HG03060 (cell line): ENCODE measurements at regions not wholly inside any gene's neighbourhood (a gene's known extent, or its start where the extent isn't known, plus 50 kb on each side); places are given as distances from the start of the nearest gene placed in this dataset.

Experiments used
- ATAC-seq: cut with Tn5 transposase; IDR thresholded peaks from one replicate; pipeline ENCODE4 v1.9.1; 2021; ENCODE audit warnings: low read depth, moderate number of reproducible peaks; ENCODE audit not compliant: unreplicated experiment

GRCh38 chr4:30924495-30924894 lies 204.3 kb downstream of the PCDH7 start:
- no peak for ATAC-seq

DNA sequence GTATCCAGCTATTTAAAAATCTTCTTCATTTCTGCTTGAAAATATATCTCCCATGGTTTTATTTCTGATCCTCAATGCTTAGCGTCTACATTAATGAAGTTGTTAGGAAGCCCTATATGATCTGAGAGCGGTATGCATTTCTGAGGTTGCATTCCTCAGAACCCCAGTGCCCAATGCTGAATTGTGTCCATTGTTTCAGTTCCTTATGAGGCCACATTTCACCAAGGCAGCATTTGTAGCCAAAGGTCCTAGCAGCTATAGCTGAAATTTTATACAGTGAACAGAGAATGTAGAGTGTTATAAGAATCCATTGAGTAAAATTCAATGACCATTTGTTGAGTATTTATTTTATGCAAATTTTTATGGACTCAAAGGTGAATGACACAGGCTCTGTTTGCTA lies 209.5 kb downstream of the PCDH7 start:
- no peak for ATAC-seq

DNA sequence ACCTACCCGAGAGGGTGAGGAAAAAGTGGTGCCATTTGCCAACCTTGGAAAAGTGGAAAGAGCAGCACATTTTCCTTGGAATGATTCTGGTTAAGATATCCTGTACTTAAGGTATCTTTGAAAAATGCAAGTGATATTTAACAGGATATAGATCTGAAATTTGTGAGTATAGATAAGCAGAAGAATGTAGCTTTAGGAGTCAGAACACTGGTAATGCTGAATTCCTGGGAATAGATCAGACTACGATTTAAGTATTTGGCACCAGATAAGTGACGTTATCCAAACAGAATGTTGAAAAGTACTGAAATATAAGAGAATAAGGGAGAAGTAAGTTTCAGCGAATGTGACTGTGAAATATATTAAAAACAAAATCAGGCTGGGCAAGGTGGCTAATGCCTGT lies 210.1 kb downstream of the PCDH7 start:
- ATAC-seq, result no peak

GRCh38 chr4:30932581-30932980 lies 212.4 kb downstream of the PCDH7 start:
- ATAC-seq, result no peak

- no peak for ATAC-seq
Observed at GRCh38 chr4:30939069-30939468, 218.9 kb downstream of the PCDH7 start.

- no peak for ATAC-seq
Observed at GRCh38 chr4:30939684-30940083, 219.5 kb downstream of the PCDH7 start.

DNA sequence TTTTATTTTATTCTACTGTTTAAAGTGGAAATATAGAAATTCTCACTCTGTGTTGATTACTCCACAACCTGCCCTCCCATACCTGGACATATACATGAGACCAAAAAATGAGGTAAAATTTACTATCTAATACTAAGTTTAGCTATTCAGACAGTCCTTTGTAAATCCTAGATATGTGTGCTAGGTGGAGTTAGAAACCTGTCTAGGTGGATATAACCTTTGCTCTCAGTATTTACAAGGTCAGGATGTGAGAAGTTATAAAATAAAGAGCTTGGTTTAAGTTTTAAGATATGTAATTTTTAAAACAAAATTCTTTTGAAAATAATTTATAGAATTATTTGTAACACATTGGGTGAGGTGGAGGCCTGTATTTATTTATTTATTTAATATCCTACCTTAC lies 221.5 kb downstream of the PCDH7 start:
- ATAC-seq, result no peak

DNA sequence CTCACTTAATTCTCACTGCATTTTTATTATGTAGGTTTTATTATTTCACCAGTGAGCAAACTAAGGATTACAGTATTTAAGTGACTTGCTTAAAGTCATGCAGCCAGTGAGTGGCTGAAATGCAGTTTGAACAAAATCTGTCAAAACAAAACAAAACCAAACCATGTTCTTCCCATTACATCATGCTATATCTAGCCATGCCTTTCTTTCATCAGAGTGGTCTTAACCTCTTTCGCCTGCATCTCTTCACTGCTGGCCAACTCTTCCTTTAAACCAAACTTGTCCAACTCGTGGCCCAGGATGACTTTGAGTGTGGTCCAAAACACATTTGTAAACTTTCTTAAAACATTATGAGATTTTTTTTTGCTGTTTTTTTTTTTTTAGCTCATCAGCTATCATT lies 223.2 kb downstream of the PCDH7 start:
- ATAC-seq, result no peak

DNA sequence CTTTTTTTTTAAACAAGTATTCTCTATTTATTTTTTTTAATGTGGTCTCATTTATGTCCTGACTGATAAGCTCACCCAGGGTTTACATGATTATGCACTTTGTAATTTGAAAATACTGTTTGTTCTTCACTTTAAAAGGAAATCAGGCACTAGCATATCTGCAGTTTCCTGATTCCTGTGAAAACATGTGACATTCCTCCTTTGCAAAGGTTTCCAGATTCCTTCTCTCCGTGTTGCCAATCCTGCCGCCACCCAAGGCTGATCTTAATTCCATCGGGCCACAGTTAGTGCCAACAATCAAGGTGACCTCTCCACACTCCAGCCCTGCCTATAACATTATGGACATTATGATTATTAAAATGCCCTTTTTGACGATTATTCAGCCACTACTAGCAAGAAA lies 225.4 kb downstream of the PCDH7 start:
- no peak for ATAC-seq

- ATAC-seq, result no peak
Observed at GRCh38 chr4:30946288-30946687, 226.1 kb downstream of the PCDH7 start.

GRCh38 chr4:30948653-30949052 lies 228.5 kb downstream of the PCDH7 start:
- ATAC-seq, result no peak

DNA sequence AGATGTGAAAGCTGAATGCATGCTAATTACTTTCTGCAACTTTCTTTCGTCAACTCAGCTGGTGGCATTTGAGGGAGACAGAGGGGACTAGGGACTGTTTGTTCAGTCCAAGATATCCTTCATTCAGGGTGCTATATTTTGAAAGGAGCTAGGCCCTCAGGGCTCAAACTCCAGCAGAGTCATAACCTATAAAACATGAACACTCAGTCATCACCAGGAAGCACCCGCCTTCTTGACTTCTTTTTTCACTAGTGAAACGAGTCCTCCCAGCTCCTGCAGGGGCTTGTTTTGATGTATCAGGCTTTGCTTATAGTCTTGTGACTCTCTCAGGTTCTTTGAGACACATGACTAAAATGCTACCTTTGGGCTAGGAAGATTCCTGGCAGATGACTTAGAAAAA lies 230.6 kb downstream of the PCDH7 start:
- ATAC-seq, result no peak

DNA sequence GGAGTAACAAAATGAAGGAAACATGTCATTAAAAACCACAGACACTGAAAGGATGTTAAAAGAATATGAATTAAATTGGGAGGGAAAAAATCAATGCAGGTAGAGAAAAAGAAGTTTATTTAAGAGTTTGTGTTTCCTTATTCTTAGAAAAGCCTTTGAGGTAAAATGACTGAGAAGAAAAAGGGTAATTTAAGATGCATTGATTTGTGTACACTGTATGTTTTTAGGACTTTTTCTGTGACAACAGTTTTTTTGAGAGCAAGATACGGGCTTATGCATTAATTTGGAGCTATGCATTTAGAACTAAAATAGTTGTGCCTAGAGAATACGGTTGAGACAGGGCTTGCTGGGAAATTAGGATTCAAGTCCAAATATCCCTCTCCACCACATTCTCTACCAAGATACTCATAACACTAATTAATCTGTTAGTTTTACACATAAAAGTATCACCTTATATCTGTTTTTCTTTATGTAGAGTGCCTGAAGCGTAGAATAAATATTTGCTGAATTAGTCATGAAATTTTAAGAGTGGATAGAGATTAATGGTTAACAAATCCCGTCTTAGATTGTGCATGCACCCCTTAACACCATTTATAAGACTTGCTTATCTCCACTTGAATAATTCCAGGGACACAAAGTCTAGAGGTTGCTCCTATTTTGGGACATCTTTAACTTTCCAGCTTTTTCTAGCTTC lies 232.5 kb downstream of the PCDH7 start:
- ATAC-seq, result no peak

DNA sequence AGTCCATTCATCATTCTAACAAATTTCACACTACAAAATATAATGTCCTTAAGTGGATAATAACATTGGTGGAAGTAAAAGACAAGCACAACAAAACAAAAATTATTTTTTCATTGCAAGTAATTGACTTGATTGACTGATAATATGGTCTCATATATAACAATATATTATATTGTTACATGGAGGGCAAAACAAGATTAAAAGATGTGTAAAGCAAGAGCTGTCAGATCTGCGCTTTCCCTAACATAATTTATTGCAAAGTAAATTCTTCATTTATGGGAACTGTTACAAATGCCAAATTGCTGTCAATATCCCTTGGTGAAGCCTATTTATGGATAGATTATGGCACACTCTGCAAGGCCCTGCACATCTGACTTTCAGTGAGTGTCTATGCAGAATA lies 233.6 kb downstream of the PCDH7 start:
- no peak for ATAC-seq

- no peak for ATAC-seq
Observed at GRCh38 chr4:30956916-30957315, 236.7 kb downstream of the PCDH7 start.

- no peak for ATAC-seq
Observed at GRCh38 chr4:30957706-30958105, 237.5 kb downstream of the PCDH7 start.

DNA sequence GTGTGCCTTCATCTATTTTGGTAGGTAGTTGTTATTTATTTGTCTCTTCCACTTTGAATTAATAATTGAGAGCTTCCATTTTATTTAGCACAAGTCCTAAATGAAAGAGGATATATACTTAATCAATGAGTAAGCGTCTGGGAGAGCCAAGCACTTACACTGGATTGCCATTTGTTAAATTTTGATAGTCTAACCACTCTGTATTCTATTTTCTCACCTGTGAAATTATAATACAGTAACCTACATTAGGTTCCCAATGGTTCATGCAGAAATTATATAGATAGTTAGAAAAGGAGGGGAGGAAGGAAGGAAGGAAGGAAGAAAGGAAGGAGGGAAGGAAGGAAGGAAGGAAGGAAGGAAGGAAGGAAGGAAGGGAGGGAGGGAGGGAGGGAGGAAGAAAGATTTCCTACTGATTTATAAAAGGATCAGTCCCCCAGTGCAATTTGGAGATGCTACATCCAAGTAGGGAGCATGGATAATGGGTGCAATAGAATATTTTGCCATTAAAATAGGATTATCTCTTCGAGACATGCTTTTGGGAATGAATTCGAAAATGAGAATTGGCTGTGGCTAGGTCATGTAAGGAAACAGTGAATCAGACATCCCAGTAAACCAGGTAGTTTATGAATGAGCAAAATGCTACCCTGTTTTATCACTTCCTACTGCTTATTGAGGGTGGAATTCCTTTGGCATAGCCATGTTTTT lies 239.8 kb downstream of the PCDH7 start:
- ATAC-seq, result no peak

DNA sequence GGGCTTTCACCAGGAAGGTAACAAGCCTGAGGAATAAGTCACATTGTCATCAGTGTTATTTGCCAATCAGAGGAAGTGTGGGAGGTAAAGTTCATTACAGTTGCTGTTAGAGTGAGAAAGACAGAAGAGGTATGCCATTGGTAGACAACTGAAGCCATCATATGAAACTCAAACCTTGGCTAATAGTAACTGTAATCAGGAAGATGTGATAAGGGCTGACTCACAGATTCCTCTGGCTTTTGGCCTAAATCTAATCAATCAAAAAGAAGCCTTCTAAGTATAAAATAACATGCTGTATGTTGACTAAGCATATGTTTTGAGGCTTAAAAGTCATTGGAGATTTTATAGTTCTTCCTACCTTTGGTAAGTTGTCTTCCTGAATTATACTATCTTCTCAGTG lies 242.8 kb downstream of the PCDH7 start:
- no peak for ATAC-seq

- ATAC-seq, result no peak
Observed at GRCh38 chr4:30968926-30969325, 248.8 kb downstream of the PCDH7 start.

DNA sequence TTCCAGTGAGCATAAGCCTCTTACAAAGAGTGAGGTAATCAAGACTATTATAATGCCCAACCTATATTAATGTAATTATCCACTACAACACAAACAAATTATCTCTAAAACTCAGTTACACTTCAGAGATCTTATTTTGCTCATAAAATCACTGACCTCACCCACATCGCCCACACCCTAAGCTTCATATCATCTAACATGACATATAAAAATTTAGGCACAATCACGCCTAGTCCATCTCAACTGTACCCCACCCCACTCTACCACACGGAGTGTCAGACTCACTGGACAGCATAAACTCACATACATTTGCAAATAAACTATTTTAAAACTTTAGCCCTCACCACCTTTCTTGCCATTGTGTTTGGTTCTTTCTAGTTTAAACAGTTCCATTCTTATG lies 252.4 kb downstream of the PCDH7 start:
- ATAC-seq, result no peak

GRCh38 chr4:30973993-30974392 lies 253.8 kb downstream of the PCDH7 start:
- no peak for ATAC-seq

GRCh38 chr4:30979402-30979801 lies 259.2 kb downstream of the PCDH7 start:
- ATAC-seq, result no peak
